NB4 (cell line): ENCODE measurements at regions not wholly inside any gene's neighbourhood (a gene's known extent, or its start where the extent isn't known, plus 50 kb on each side); places are given as distances from the start of the nearest gene placed in this dataset.

Experiments
- CTCF ChIP-seq: IDR thresholded peaks from one replicate; pipeline ENCODE4 v1.5.1; 2012; ENCODE audit warnings: low read depth, low read length
- MAX ChIP-seq: IDR thresholded peaks from 2 replicates; pipeline ENCODE4 v1.6.1; 2011; ENCODE audit warnings: low read depth, low read length
- POLR2A ChIP-seq: IDR thresholded peaks from 2 replicates; pipeline ENCODE4 v1.6.1; 2011; ENCODE audit warnings: mild to moderate bottlenecking; ENCODE audit not compliant: insufficient read length; ENCODE audit errors: extremely low read depth

DNA sequence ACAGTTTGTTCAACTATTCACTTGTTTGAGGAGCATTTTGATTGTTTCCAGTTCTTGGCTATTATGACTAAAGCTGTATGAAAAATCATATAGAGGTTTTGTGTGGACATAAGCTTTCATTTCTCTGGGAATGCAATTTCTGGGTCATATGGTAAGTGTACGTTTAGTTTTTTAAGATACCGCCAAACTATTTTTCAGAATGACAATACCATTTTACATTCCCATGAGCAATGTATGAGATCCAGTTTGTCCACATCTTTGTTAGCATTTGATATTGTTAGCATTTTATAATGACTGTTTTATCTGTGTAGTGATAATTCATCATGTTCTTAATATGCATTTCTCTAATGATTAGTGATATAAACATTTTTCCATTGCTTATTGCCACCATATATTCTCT, 258.7 kb upstream of the CTNNB1 start:
- TF ChIP-seq POLR2A = no peak
- TF ChIP-seq CTCF = no peak
- TF ChIP-seq MAX = no peak
